Kasumi-1 (cell line): ENCODE measurements at regions not wholly inside any gene's neighbourhood (a gene's known extent, or its start where the extent isn't known, plus 50 kb on each side); places are given as distances from the start of the nearest gene placed in this dataset.

Source experiments
- DNase-seq, 2 experiments: peaks; one replicate each; lab custom pipeline; 2025; lab: John Stamatoyannopoulos, UW

GRCh38 chr15:62745621-62746225 is 296.8 kb upstream of the TPM1 start:
- no peak for DNase-seq

GRCh38 chr15:62748196-62748595 is 294.4 kb upstream of the TPM1 start:
- no peak for DNase-seq

GRCh38 chr15:62749036-62749815 is 293.3 kb upstream of the TPM1 start:
- no peak for DNase-seq

- DNase-seq, result no peak
Measured at GRCh38 chr15:62750471-62750870, 292.1 kb upstream of the TPM1 start.

- no peak for DNase-seq
Measured at GRCh38 chr15:62752657-62753517, 289.7 kb upstream of the TPM1 start.

GRCh38 chr15:62753518-62754221 is 288.9 kb upstream of the TPM1 start:
- DNase-seq, result no peak

GRCh38 chr15:62756326-62756994 is 286.1 kb upstream of the TPM1 start:
- DNase-seq, result no peak

- no peak for DNase-seq
Measured at GRCh38 chr15:62756995-62757360, 285.6 kb upstream of the TPM1 start.

- no peak for DNase-seq
Measured at GRCh38 chr15:62757535-62757934, 285.0 kb upstream of the TPM1 start.

GRCh38 chr15:62758126-62758951 is 284.2 kb upstream of the TPM1 start:
- no peak for DNase-seq

GRCh38 chr15:62758952-62759349 is 283.6 kb upstream of the TPM1 start:
- no peak for DNase-seq

- no peak for DNase-seq
Measured at GRCh38 chr15:62760538-62760937, 282.0 kb upstream of the TPM1 start.

- no peak for DNase-seq
Measured at GRCh38 chr15:62765916-62766315, 276.6 kb upstream of the TPM1 start.

- no peak for DNase-seq
Measured at GRCh38 chr15:62766599-62766998, 275.9 kb upstream of the TPM1 start.

- no peak for DNase-seq
Measured at GRCh38 chr15:62769604-62770003, 272.9 kb upstream of the TPM1 start.

GRCh38 chr15:62770111-62770660 is 272.4 kb upstream of the TPM1 start:
- no peak for DNase-seq

GRCh38 chr15:62770752-62771151 is 271.8 kb upstream of the TPM1 start:
- no peak for DNase-seq

- no peak for DNase-seq
Measured at GRCh38 chr15:62771234-62771633, 271.3 kb upstream of the TPM1 start.

- DNase-seq, result no peak
Measured at GRCh38 chr15:62773369-62774165, 269.0 kb upstream of the TPM1 start.

GRCh38 chr15:62775932-62776331 is 266.6 kb upstream of the TPM1 start:
- DNase-seq, result no peak
